ENCODE measurements at regions not wholly inside any gene's neighbourhood (a gene's known extent, or its start where the extent isn't known, plus 50 kb on each side); places are given as distances from the start of the nearest gene placed in this dataset.

- no peak for DNase-seq (ENCODE audit: low read depth)
These were observed 968.5 kb upstream of the GJE1 start for GRCh38 chr6:141164042-141164743.

- no peak for DNase-seq (ENCODE audit: low read depth)
These were observed 969.6 kb upstream of the GJE1 start for GRCh38 chr6:141163107-141163506.

DNA sequence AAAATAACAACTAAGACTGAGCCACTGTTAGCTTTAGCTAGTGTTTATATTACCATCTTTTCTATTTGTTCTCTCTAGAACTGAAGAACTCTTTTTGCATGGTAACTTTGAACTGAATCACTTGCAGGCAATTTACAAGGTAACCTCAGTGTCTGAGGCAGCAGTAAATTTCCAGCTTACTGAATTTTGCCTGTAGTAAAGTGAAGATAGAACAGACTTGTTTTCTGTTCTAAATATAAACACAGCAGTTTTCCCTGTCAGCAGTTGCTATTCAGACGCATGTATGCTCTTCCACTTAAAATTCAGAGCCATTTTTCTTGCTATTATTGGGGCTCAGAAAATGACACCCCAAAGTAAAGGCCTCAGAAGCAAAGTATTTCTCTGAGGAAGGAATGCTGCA is 974.0 kb upstream of the GJE1 start:
- DNase-seq (ENCODE audit: low read depth) = no peak

GRCh38 chr6:141153563-141153962 is 979.2 kb upstream of the GJE1 start:
- no peak for DNase-seq (ENCODE audit: low read depth)

- DNase-seq (ENCODE audit: low read depth) = peak; percentile 30
These were observed 979.8 kb upstream of the GJE1 start for GRCh38 chr6:141152951-141153350.

- no peak for DNase-seq (ENCODE audit: low read depth)
These were observed 980.9 kb upstream of the GJE1 start for GRCh38 chr6:141151710-141152417.

DNA sequence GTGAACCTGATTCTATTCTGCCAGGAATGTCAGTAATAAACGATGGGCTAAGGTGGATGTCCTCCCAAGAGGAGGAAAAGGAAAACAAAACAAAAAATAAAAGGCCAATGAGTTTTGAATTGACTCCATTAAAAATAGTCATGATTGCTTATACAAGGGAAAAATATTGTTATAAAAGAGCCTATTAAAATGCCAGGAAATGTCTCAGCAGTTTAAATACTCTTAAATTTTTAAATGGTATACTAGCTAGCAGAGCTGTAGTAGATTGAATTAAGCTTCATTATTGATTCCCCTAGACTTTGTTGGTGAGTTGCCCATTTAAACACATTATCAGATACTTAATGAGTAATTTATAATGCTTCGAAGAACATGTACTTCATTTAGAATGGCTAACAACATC is 990.9 kb upstream of the GJE1 start:
- DNase-seq (ENCODE audit: low read depth) = no peak

GRCh38 chr6:141140905-141141304 is 991.8 kb upstream of the GJE1 start:
- no peak for DNase-seq (ENCODE audit: low read depth)

GRCh38 chr6:141139461-141139860 is 993.3 kb upstream of the GJE1 start:
- no peak for DNase-seq (ENCODE audit: low read depth)

DNA sequence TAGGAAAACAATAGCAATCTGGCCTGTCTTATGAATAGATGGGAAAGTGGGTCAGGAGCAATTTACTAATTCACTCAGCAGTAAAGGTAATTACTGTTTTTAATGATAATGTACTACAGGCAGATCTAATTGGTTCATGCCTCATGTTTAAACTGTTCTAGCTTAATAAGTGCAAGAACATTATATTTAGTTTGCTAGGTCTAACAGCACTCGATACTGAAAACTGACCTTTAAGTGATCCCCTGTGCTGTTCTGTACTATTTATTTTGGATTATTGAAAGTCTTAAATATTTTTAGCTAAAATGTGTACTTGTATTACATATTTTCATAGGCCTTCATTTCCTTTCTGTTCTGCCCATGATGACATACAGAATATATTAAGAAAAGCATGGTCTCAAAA is 998.0 kb upstream of the GJE1 start:
- no peak for DNase-seq (ENCODE audit: low read depth)

DNA sequence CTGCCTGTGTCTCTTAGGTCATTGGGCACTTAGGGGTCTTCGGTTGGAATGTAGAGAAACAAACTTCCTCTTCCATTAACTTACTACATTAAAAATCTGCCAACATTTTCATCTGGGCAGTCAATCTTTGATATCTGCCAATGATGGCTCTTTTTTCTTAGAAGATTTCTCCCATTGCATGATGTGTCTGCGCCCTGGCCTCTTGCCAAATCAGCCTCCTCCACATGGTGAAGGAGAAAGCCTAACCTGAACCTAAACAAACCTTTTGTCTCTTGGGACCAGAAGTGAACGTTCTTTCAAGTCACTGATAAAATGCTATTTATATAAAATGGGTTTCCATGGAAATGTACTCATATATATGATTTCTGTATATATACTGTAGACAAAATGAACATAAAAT is 998.9 kb upstream of the GJE1 start:
- DNase-seq (ENCODE audit: low read depth) = no peak

DNA sequence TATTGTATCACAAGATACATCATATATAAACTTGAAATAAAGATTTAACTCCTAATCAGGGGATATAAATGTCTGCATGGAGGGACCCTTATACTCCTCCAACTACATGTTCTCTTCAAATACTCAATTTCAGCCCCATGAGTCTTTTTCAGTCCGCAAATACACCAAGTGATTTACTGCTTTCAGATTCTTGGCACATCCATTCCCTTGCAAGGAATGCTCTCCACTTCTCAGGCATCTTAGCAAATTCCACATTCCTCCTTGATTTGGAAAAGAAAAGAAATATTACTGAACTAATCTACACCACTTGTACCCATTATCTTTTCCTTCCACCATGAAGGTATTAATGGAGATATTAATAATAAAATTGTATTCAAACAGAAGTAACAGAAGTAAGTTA is 999.4 kb upstream of the GJE1 start:
- DNase-seq (ENCODE audit: low read depth) = peak; percentile 10

GRCh38 chr6:141131616-141132015 is 1001.1 kb upstream of the GJE1 start:
- DNase-seq (ENCODE audit: low read depth) = no peak

DNA sequence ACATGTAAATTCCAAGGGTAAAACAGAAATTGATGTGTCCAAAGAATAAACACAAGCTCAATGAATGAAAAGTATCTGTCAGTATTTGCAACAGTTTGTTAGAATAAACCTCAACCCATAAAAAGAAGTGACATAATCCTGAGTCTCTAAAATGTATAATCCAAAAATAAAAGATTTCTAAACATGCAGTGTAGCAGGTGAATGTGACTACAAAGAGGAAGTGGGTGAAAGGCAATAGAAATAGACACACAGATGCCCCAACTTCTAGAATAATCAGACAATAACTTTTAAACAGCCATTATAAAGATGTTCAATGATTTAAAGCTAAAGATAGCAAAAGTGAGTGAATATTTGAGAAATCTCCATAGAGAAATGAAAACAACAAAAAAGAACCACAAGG is 1009.2 kb upstream of the GJE1 start:
- no peak for DNase-seq (ENCODE audit: low read depth)

GRCh38 chr6:141123049-141123448 is 1009.7 kb upstream of the GJE1 start:
- no peak for DNase-seq (ENCODE audit: low read depth)

- DNase-seq (ENCODE audit: low read depth) = no peak
These were observed 1013.7 kb upstream of the GJE1 start for GRCh38 chr6:141118991-141119390.

- no peak for DNase-seq (ENCODE audit: low read depth)
These were observed 1014.9 kb upstream of the GJE1 start for GRCh38 chr6:141117874-141118273.

GRCh38 chr6:141110481-141110880 is 1022.2 kb upstream of the GJE1 start:
- peak; percentile 44 for DNase-seq (ENCODE audit: low read depth)

DNA sequence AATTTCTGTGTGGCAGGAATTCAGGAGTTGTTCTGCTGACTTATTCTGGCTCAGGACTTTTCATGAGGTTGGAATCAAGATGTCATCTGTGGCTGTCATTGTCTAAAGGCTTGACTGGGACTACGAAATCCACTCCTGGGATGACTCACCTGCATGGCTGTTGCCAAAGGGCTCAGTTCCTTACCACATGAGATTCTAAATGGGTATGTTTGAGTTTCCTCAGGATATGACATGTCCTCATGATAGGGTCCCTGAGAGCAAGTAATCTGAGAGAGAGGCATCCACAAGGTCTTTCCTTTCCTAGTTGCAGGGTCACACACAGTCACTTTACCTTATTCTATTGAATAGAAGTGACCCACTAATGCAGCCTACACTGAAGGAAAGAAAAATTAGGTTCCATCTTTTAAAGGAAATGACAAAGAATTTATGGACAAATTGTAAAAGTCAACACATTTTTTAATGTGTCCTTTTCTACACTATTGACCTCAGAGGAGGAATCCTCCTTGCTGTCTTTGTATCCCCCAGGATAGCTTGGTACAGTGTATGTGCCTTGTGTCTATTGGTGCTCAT is 1025.0 kb upstream of the GJE1 start:
- peak; percentile 19 for DNase-seq (ENCODE audit: low read depth)

GRCh38 chr6:141105481-141105880 is 1027.2 kb upstream of the GJE1 start:
- DNase-seq (ENCODE audit: low read depth) = no peak

- DNase-seq (ENCODE audit: low read depth) = peak; percentile 32
These were observed 1029.5 kb upstream of the GJE1 start for GRCh38 chr6:141103246-141103645.

- DNase-seq (ENCODE audit: low read depth) = no peak
These were observed 1035.3 kb upstream of the GJE1 start for GRCh38 chr6:141097471-141097870.

- DNase-seq (ENCODE audit: low read depth) = no peak
These were observed 1037.4 kb upstream of the GJE1 start for GRCh38 chr6:141095308-141095707.

GRCh38 chr6:141088171-141088570 is 1044.6 kb upstream of the GJE1 start:
- no peak for DNase-seq (ENCODE audit: low read depth)

Measured in GM04504 (cell line).